HG03460 (cell line): ENCODE measurements at regions not wholly inside any gene's neighbourhood (a gene's known extent, or its start where the extent isn't known, plus 50 kb on each side); places are given as distances from the start of the nearest gene placed in this dataset.

Experiments used
- ATAC-seq: cut with Tn5 transposase; IDR thresholded peaks from one replicate; pipeline ENCODE4 v1.9.1; 2021; ENCODE audit not compliant: unreplicated experiment

GRCh38 chr15:93252780-93253179 is 163.8 kb upstream of the RGMA start:
- ATAC-seq, result no peak

- no peak for ATAC-seq
Observed at GRCh38 chr15:93250950-93251349, 161.9 kb upstream of the RGMA start.

- no peak for ATAC-seq
Observed at GRCh38 chr15:93250209-93250608, 161.2 kb upstream of the RGMA start.

- ATAC-seq, result no peak
Observed at GRCh38 chr15:93249623-93250022, 160.6 kb upstream of the RGMA start.

- ATAC-seq, result no peak
Observed at GRCh38 chr15:93247466-93248121, 158.6 kb upstream of the RGMA start.

- no peak for ATAC-seq
Observed at GRCh38 chr15:93246266-93247242, 157.5 kb upstream of the RGMA start.

- no peak for ATAC-seq
Observed at GRCh38 chr15:93245661-93246042, 156.6 kb upstream of the RGMA start.

- no peak for ATAC-seq
Observed at GRCh38 chr15:93244696-93245660, 156.0 kb upstream of the RGMA start.

- ATAC-seq, result no peak
Observed at GRCh38 chr15:93243573-93243972, 154.6 kb upstream of the RGMA start.

- ATAC-seq, result no peak
Observed at GRCh38 chr15:93241696-93242585, 152.9 kb upstream of the RGMA start.

GRCh38 chr15:93239993-93240392 is 151.0 kb upstream of the RGMA start:
- no peak for ATAC-seq

- no peak for ATAC-seq
Observed at GRCh38 chr15:93239591-93239990, 150.6 kb upstream of the RGMA start.

GRCh38 chr15:93238641-93239040 is 149.6 kb upstream of the RGMA start:
- no peak for ATAC-seq

- no peak for ATAC-seq
Observed at GRCh38 chr15:93235926-93236780, 147.1 kb upstream of the RGMA start.

- ATAC-seq, result no peak
Observed at GRCh38 chr15:93235269-93235668, 146.3 kb upstream of the RGMA start.

GRCh38 chr15:93233710-93234109 is 144.7 kb upstream of the RGMA start:
- ATAC-seq, result no peak

GRCh38 chr15:93232845-93233244 is 143.8 kb upstream of the RGMA start:
- no peak for ATAC-seq

- no peak for ATAC-seq
Observed at GRCh38 chr15:93231994-93232393, 143.0 kb upstream of the RGMA start.

- ATAC-seq, result no peak
Observed at GRCh38 chr15:93231261-93231925, 142.4 kb upstream of the RGMA start.
